SKM-1 treated with dmso at 0.1 percent for 144 hours (cell line): ENCODE measurements at regions not wholly inside any gene's neighbourhood (a gene's known extent, or its start where the extent isn't known, plus 50 kb on each side); places are given as distances from the start of the nearest gene placed in this dataset.

ENCODE experiments used
- DNase-seq: peaks from one replicate; lab custom pipeline; 2025; ENCODE audit not compliant: unreplicated experiment; lab: John Stamatoyannopoulos, UW

DNA sequence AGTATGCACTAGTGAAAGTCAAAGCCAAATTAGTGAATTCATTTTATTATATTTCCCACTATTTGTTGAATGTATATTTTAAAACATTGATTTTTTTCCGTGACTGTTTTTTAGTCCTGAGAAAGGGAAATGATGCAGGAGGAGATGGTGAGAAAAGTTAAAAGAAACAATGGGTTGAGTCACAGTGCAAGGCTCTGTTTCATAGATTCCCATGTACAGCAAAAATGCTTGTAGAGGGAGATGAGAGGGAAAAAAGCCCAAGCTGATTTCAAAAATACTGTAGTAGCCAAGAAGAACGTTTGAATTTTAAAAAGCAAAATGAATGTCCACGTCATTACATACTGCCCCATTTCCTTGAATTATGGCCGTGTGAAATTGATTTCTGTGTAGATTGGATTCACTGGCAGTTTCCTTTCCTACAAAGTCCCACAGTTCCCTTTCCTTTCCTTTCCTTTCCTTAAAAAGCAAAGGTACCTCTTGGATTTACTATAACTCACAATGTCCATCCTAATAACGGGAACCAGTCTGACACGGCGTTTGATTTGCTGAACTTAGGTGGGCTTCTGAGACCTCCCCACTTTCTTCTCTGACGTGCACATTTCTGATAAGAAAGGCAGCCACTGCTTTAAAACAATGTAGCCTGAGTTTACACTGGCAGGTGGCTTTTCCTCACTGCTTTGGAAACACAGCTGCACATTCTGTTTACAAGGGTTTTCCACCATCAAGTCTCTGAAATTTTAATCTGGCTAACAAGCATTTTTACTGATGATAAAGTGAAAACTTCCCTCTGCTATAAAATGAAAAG is 63.7 kb downstream of the SPCS3 start:
- DNase-seq, result no peak

DNA sequence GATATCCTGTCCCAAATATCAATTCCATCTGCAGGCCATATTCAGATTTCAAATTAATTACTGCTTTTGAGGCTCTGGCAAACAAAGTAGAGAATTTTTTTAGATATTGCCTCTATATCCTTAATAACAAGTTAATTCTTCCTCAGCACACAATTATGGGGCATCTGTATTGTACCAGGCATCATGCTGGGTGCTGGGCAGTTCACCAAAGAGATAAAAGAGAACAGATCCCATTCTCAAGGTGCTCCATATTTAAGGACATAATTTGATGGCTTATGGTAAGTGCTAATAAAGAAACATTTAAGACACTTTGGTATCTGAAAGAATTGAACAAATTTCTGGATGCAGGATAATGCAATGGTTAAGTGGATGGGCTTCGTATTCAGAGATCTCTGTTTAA is 65.8 kb downstream of the SPCS3 start:
- DNase-seq, result no peak

DNA sequence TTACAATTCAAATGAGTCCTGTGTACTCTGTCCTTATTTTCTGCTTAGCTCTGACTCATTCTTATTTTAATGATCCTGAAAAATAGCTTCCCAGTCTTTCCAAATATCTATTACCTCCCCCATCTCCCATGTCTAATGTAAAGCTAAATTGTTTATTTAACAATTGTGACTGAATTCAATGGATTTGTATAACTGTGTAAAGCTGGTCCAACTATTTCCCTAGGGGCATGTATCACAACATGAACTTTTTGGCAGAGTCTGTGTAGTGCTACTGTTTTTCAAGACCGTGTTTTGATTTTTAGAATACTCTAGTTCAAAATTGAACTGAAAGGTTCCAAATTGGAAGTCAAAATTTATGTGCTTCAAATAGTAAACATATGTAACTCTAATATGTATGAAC is 67.8 kb downstream of the SPCS3 start:
- no peak for DNase-seq

DNA sequence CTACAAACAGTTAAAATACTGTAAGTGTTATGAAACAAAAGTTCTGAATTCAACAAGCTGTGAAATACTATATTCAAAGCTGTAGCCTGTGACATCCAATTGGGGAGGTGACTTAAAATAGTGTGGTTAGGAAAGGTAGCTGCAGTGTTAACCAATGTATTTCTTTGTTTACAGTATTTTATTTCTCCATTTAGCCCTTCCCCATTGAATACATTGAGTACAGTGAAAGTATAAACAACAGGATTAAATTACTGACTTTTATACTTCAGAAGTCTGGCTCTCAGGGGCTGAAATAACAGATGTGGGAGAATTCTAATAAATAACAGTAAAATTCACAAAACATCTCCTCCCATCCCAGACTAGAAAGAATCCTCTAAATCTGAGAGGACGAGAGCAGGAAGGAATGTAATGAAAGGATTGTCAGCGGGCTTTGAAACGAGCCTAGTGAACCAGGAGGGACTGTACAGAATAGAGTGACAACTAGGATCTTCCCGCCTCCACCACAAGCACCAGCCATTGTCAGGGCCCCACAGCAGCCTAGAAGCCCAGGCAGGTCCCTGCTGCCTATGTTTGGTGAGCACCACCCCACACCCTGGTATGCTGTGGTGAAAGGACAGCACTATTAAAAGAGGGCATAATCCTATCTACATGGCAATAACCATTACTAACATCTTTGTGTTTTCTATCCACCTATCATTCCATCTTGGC is 73.7 kb downstream of the SPCS3 start:
- no peak for DNase-seq

DNA sequence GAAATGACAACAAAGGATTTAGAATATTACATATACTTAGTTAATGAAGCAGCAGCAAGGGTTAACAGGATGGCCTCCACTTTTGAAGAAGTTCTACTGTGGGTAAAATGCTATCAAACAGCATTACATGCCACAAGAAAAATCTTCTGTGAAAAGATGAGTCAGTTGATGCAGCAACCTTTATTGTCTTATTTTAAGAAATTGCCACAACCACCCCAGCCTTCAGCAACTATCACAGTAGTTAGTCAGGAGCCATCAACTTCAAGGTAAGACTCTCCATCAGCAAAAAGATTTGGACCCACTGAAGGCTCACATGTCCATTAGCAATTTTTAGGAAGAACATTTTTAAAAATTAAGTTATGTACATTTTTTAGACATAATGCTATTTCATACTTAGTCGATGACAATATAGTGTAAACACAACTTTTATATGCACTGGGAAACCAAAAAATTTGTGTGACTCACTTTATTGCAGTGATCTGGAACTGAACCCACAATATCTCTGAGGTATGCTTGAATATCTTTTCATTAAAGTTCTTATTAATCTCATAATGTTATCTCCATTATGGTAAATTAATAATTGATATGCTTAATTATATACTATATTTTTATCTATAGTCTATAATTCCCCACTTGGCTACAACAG is 81.2 kb downstream of the SPCS3 start:
- DNase-seq, result no peak

DNA sequence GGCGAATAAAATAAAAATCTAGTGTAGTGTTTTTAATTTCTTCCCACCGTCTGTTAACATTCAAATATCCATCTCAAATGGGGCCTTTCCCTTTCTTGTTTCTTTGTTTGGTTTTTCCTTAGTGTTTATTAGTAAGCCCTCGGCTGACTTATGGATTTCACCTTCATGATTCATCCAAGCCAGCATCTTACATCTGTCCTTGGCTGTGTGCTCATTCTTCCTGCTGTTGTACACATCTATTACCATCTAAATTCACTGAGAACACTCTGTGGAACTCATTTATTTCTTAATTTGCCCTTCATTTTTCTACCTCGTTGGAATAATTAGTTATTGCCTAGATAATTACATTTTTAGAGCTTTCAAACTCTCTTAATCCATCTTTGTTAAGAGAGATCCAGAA is 84.9 kb downstream of the SPCS3 start:
- no peak for DNase-seq

DNA sequence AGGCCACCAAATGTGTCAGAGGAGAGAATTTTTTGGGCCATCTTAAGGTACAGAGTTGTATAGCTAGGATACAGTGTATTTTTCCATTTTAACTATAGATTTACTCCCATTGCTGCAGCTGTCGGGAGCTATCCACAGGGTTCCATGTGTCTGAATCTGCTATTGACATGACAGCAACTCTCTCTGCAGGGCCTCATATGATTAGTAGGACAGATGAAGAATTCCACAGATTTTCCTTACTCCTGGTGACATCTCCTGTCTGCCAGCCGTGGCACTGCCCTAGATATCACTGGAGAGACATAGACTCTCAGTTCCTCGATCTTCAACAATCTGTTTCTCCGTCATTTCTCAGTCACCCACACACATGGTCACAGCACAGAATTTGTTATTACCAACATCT is 86.5 kb downstream of the SPCS3 start:
- DNase-seq, result no peak

DNA sequence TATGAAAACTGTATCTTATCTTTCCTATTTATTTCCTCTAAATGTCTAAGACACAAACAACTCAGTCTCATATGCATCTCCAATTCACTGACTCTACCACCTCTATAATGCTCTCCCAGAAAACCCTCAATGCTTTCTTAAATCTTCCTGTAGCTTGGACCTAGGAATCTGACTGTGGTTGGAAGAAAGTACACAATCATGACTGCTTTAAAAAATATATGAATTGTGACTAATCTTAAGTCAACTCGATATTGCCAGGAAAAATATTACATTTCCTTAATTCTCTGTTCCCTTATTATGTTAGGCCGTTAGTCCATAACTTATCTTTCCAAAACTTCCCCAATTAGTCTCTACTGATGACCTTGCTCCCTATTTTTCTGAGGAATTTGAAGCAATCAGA is 87.0 kb downstream of the SPCS3 start:
- DNase-seq, result no peak

DNA sequence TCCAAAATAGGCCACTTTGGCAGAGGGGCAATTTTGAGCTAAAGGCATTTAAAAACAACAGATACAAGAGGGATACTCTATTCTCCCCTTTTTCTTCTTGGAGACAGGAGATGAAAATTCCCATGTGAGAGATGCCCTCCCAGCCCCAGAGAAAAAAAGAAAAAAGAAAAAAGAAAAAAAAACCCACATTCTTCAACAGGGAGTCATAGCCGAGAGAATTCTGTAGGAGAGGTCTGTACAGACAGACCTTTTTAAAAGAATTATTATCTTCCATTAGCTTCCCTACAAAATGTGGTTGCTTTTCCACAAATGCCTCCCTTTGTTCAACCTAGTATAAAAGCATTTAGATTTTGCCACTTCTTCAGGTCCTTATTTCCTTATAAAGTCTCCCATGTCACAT is 89.9 kb downstream of the SPCS3 start:
- DNase-seq, result no peak

DNA sequence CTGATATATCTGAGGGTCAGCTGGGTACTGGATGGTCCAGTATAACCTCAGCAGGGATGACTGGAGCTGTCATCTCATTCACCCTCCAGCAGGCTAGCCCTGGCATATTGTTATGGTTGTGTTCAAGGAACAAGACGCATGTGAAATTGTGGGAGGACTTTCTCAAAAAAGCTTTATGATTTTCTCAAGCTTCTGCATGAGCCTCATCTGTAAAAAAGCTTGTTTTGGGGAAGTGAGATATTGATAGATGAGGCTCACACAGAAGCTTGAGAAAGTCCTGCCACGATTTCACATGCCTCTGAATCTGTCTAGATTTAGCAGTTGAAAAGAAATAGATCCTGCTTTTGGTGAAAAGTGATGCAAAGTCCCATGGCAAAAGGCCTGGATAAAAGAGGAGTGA is 93.4 kb downstream of the SPCS3 start:
- DNase-seq, result no peak

DNA sequence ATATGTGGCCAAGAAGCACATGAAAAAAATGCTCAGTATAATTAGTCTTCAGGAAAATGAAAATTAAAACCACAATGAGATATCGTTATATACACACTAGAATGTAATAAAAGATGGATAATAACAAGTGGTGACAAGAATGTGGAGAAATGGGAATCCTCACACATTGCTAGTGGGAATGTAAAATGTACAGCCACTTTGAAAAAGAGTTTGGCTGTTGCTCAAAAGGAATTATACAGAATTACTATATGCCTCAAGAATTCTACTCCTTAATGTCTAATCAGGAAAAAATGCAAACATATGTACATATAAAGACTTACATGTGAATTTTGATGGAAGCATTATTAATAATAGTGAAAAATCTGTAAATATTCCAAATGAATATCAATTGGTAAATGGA is 102.2 kb downstream of the SPCS3 start:
- DNase-seq, result no peak

DNA sequence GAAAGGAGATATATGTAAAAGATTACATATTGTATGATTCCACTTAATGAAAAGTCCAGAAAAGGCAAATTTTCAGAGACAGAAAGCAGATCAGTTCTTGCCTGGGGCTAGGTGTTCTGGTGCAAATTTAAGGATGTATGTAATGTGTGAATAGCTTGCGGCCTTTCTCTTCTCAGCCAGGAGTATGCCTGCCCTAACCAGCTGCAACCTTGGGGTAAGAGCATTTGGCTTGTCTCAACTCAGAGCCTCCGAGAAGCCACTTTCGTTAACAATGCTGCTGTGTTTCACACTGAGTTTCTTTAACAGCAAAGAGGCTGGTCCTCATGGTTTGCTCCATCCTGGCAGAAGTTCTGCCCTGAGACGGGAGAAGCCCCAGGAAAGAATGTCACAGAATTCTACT is 102.7 kb downstream of the SPCS3 start:
- DNase-seq, result no peak

DNA sequence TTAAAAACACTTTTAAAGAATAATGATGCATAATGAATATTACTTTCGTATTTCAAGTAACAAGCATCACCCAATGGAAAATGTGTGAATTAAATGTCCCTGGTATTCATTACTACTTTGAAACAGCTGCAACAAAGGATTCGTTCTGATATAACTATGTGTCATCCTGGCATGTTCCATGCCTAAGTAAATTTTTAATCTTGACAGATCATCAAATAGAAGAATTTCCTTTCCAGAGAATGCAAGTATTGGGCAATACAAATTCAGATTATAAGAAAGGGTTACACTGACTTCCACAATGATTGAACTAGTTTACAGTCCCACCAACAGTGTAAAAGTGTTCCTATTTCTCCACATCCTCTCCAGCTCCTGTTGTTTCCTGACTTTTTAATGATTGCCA is 105.3 kb downstream of the SPCS3 start:
- DNase-seq, result no peak

DNA sequence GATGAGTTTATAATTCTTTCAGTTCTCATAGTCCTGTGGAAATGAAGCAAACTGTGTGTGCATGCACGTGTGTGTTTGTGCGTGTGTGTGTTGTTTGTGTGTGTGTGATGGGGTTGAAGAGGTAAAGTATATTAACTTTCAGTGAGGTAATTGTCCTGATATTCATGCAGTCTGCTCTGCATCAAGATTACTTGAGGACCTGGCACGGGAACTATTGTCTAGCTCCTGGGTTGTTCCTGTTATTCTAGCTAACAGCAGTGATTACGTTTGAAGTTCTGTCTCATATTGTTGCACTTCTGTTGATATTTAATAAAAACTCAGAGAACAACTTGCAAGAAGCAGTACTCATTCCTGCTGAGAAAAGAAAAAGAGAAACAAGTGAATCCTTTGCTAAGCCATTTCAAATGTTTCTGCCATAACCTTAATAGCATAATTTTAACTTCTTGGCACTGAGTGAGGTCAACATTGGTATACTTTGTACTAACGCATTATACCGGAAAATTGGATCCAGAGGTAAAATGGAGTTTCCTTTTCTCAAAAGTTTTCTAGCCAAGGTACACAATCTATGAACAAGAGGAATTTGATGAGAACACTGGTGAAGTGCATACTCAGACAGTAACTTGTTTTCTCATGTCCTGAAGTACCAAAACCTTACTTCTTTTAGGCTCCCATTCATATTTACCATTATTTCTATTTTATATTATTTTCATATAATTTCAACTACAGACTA is 113.2 kb downstream of the SPCS3 start:
- DNase-seq, result no peak

DNA sequence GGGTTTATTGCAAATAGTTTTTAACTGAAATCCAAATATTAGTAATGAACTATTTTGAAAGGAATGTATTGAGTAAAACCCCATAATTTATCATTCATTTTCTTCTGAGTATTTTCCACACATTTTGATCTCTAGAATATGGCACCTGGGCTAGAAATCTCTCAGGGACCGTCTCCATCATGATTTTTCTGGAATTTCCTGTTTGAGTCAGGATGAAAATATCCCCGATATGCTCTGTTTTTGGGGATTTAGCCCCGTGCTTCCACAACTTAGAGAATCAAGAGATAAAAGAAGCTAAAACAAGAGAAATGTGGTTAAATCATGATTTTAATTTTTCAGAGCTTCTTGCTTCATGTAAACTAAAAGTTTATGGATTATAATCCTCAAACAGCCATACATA is 114.2 kb downstream of the SPCS3 start:
- no peak for DNase-seq

DNA sequence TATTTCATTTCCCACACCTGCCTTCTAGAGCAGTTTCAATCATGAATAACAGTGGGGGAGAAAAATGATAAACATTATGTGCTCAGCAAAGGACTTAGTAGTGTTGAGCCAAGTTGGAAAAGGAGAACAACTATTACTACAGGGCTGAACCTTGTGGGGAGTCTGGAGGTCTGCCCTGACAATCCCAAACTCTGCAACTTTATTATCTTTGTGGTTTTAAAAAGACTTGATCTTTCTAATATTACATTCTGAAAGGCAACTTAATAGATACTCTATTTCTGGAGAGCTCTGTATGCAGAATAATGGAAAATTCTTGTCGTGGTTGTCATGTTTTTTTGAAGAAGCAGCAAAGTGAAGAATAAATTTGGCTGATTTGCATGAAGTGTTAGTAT is 116.1 kb downstream of the SPCS3 start:
- no peak for DNase-seq

DNA sequence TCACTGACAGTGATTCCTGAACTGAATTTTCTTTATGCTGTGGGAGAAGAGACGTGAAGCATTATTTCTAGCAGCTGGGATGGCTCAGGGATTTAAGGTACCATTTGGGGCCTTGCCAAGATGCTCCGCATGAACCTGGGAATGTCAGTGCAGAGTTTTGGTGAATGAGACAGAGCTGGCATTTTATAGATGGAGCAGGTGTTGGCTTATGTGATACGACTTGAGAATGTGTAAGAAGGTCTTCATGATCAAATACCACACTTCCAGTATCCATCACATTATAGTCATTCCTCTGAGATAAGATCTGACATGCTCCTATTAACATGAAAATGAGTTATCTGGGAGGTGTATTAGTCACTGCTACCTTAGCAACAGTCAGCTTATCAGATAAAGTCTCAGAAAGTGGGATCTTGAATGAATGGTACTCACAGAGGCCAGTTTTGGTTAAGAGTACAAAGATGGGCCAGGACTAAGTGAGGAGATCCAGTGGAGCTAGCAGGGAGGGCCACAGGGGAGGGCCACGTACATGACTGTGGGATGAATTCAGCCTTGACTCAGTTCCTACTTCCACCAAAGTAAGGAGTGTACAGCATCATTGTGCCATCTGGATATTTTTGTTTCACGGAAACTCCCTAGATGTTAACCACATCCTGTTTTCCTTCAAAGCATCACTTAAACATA is 116.7 kb downstream of the SPCS3 start:
- no peak for DNase-seq

DNA sequence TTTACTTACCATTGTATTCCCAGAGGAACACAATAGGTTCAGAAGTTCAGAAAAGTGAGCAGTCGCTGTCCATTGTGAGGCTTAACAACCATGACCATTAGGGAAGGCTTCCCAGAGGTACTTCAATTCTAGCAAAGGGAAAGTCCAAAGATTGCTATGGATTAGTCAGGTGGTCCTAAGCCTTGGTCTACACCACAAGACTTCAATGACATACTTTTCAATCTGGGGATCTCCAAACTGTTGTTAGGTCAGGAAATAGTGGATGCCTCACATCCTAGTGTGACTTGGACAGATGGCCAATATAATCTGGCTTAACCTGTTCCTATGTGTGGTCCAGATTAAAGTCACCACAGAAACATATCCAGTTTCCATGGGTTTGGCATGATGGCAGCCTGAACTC is 118.0 kb downstream of the SPCS3 start:
- DNase-seq, result no peak

DNA sequence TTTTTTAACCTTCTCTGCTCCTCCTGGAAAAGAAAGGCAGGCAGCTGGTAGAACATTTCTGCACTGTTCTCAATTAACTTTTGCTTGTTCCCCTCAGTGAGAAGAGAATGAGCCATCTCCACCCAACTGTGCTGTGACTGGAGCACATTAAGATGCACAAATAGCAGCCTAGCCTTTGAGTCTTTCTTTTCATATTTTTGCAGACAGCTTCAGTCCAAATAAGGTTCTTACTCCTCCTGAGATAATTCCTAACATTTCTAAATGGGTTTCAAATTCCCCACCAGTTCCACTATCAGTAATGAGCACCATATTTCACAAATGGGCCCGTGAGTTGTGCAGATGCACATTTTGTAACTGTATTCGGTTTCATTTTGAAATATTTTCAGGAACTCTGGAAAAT is 118.6 kb downstream of the SPCS3 start:
- no peak for DNase-seq

DNA sequence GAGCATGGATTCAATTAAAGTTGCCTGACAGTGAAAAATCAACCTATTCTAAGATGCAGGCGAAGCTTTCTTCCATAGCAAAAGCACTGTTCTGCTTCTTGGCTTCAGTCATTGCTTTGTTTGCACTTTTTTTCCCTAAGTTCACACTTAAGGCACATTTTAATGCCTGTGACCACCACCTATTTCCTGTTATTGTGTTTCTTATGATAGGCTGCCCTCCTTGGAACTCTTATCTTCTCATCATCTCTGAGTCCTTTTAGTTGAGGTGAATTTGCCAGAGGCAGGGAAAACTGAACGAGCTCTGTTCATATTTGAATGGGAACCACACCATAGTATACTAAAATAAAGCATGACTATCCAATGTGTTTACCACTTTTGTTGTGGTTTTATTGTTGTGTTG is 119.8 kb downstream of the SPCS3 start:
- DNase-seq, result no peak

DNA sequence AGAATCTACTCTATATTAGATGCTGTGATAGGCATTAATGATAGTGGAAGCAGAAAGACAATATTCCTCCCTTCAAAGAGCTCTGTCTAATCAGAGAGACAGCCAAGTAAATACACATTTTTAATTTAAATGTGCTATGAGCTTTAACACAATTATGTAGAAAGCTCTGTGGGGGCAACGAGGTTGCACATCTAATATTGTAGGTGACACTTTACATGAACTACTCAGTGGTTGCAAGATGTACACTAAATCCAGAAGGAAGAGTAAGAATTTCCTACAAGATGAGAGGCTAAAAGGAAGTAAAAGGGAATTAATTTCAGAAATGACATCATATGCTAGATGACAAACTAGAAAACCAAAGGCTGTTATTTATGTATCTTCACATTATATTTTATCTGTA is 120.9 kb downstream of the SPCS3 start:
- no peak for DNase-seq
